GM18858 (cell line): ENCODE measurements at regions not wholly inside any gene's neighbourhood (a gene's known extent, or its start where the extent isn't known, plus 50 kb on each side); places are given as distances from the start of the nearest gene placed in this dataset.
"Not testable (repeated sequence)": the region's sequence is repeated elsewhere in the genome, so short reads cannot be mapped to it uniquely, and the experiment has no call there.

Experiments used
- ATAC-seq: cut with Tn5 transposase; IDR thresholded peaks from one replicate; pipeline ENCODE4 v1.9.1; 2021; ENCODE audit not compliant: unreplicated experiment

DNA sequence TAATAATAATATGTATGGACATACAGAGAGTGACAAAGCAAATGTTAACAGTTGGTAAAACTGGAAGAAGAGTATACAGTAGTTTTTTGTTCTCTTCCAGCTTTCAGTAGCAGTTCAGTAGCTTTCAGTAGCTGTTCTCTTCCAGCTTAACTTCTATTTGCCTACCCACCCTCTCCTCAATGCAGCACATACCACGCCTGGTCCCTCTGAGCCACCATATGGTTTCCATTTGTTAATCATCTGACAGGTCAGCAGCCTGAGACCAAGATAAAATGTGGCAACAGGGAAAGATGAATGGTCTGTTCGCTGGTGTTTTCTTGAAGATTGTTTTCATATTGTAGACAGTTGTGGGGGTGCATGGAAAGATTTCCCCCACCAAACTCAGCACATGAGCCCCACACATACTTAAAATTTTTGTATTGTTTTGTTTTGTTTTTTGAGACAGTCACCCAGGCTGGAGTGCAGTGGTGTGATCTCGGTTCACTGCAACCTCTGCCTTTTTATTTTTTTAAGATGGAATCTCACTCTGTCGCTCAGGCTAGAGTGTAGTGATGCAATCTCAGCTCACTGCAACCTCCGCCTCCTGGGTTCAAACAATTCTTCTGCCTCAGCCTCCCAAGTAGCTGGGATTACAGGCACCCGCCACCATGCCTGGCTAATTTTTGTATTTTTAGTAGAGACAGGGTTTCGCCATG, 56.8 kb downstream of the ATP6V0E2 start:
- not testable (repeated sequence) for ATAC-seq

DNA sequence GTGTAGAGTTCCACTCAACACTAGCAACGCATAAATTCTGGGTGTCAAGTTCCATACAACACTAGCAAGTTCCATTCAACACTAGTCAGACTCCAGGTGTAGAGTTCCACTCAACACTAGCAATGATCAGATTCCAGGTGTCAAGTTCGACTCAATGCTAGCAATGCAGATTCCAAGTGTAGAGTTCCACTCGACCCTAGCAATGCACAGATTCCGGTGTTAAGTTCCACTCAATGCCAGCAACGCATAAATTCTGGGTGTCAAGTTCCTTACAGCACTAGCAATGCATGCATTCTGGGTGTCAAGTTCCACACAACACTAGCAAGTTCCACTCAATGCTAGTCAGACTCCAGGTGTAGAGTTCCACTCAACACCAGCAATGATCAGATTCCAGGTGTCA, 60.0 kb downstream of the ATP6V0E2 start:
- ATAC-seq, result not testable (repeated sequence)

DNA sequence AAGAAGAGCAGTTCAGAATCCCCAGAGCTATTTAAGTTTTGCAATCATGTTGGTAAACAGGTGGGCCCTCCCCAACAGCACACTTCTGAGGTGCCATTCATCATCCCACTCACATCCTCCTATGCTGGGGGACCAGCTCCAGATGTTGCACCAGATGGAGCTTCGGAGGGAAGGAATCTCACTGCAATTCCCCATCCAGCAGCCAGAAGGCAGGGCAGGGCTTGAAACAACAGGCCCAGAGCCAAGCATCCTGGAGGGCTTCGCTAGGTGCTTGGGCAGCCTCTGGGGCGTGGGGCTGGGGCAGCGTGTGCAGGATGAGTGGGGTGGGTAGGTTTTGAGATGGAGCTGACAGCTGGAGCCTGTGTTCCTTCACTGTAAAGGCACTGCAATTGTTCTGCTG, 73.6 kb downstream of the ATP6V0E2 start:
- not testable (repeated sequence) for ATAC-seq

DNA sequence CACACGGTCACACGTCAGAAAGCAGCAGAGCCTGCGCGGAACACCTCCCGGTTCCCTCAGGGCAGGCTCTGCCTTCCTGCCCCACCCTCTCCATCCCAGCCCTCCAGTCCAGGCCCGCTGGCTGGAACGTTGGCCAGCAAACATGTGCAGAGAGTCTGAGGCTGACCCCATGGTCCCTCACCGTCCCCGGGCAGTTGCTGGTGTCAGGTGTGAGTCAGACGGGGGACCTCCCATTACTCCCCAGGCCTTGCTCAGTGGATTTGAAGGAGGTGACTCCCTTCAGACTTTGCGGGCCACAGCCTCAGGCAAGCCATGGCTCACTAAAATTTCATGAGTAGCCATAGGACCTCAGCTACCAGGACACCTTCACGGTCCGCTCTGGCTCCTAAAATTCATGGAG, 74.7 kb downstream of the ATP6V0E2 start:
- not testable (repeated sequence) for ATAC-seq

DNA sequence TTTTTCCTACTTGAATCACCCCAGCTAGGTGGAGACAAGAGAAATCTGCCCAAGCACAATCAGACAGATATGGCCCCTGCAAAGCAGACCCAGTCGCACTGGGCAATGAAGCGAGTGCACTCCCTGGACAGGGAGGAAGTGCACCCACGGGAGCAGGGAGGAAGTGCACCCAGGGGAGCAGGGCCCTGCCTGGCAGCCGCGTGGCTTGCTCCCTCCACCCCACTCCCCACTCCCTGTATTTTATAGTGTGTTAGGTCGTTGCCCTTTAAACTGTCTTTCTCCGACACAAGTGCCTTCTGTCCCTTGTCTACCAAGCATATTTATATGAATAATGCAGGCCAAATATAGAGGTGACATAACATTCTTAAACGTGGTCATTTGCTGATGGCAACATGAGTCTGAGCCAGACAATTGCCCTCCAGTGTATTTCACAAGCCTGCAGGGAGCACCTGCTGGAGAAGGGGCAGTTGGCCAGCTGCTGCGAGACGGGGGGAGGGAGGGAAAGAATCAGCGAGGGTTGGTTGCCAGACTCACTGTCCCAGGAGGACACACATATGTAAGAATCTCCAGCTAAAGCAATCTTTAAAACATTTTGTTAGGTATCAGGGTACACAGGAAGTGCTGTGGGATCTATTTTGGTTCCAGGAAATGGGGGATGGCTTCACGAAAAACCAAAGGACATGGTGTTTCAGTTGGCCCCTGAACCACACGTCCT, 76.3 kb downstream of the ATP6V0E2 start:
- ATAC-seq, result not testable (repeated sequence)

DNA sequence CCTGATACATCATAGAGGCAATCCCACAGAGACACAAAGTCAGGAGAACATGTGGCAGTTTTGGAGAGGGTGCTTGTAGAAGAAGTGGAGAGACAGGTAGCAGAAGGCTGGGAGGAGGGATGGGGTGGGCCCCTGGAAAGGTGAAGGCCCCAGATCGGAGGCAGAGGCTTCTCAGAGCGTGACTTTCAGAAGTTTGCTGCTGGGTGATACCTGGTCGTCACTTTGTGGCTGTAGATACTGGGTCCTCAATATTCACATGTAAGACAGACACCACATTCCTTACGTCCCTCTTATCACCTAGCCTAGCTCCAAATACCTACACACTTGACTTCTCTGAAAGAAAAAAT, 76.8 kb downstream of the ATP6V0E2 start:
- ATAC-seq, result not testable (repeated sequence)

DNA sequence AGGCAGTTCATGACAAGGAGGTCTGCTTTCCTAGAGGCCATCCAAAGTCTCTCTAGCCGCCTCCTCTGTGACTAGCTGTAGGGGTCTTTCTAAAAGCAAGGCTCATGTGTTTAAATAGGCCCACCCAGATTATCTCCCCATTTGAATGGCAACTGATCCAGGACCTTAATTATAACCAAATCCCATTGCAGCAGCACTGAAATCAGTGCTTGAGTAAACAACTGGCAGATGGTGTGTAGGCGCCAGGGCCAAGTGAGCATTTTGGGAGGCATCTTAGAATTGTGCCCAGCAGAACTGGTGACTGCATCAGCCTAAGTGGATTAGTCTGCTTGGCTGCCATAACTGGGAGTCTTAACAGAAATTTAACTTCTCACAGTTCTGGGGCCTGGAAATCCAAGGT, 77.8 kb downstream of the ATP6V0E2 start:
- not testable (repeated sequence) for ATAC-seq

DNA sequence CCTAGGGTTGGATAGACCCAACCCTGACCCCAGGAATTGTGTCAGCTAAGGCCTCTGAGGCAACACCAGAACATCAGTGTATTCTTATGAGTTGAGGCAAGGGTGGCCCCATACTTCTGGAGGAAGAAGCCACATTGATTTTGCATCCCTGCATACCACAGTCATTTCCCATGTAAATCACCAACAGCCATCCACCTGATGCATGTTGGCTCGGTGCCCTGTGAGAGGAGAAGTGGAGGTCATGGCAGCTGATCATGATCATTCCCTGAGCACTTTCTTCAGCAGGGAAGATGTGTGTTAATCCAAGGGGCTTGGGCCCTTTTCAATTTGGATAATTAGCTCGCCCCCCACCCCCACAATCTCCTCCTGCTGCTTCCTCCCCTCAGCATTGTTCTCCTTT, 85.1 kb downstream of the ATP6V0E2 start:
- ATAC-seq, result not testable (repeated sequence)

DNA sequence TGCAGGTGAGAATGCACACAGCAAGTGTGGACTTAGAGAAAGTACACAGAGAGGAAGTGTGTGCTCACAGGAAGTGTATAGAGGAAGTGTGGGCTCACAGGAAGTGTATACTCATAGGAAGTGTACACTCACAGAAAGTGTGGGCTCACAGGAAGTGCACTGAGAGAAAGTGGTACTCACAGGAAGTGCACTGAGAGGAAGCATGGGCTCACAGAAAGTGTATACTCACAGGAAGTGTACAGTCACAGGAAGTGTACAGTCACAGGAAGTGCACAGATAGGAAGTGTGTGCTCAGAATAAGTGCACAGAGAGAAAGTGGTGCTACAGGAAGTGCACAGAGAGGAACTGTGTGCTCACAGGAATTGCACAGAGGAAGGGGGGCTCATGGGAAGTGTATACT, 87.1 kb downstream of the ATP6V0E2 start:
- ATAC-seq, result not testable (repeated sequence)

DNA sequence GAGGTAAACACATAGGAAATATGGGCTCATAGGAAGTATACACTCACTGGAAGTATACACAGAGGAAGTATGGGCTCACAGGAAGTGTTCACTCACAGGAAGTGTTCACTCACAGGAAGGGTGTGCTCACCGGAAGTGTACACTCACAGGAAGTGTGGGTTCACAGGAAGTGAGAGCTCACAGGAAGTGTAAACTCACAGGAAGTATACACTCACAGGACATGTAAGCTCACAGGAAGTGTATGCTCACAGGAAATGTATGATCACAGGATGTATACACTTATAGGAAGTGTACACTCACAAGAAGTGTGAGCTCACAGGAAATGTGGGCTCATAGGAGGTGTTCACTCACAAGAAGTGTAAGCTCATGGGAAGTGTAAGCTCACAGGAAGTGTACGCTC, 88.1 kb downstream of the ATP6V0E2 start:
- not testable (repeated sequence) for ATAC-seq

DNA sequence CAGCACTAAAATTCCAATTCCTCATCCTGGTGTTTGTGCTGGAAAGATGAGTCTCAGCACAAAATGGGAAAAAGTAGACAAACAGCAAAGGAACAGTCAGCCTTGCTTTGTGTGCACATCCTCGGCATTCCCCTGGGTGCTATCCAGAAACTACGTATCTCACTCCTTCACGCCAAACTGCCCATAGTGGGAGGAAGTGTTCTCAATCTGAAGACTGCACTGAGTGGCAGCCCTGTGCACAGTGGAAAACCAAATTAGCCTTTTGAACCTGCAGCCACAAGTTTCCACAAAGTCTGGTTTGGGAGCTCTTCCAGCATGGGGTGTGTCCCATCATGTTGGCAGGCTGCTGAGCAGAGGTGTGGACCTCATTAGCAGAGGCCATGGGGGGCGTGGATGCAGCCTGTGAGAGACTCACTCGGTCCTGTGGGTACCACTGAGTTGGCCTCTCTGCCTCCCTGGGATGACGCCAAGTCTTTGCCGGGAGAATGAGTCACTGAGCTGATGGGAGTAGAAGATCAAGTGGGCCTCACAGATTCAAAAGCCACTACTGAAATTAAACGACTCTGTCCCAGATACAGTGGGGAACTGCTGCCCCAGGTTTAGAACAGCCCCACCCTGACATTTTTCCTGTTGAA, 89.0 kb downstream of the ATP6V0E2 start:
- ATAC-seq, result not testable (repeated sequence)

DNA sequence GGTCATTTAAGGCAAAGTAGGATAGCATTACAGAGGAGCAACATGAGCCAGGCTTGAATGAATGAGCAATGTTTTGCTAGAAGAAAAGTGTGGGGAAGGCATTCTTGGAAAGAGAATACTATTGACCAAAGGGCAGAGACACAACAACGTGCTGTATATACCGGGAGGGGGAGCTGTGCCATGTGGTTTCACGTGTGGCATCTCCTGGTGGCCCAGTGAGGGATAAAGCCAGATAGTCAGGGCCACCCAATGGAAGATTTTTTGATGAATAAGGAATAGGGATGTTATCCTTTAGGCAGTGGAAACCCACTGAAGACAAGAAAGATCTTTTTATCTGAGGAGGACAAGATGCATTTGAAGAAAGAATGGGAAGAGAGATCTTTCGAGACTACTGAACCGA, 90.2 kb downstream of the ATP6V0E2 start:
- ATAC-seq, result not testable (repeated sequence)

DNA sequence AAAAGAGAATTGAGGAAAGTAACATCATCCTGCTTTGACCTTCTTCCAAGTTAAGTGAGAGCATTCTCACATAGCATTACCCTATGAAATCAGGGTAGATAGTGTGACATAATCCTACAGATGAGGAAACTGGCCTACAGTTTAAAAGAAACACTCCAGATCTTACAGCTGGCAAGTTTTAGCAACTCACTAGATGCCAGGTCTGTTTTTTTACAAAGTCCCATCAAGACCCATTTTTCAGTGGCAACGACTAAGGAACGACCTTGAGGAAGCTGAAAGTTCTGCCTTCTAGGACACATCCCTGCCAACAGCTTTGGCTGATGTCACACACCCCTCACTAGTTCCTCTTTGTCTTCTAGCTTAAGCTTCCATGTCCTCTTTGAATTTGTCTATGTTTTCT, 92.7 kb downstream of the ATP6V0E2 start:
- not testable (repeated sequence) for ATAC-seq

DNA sequence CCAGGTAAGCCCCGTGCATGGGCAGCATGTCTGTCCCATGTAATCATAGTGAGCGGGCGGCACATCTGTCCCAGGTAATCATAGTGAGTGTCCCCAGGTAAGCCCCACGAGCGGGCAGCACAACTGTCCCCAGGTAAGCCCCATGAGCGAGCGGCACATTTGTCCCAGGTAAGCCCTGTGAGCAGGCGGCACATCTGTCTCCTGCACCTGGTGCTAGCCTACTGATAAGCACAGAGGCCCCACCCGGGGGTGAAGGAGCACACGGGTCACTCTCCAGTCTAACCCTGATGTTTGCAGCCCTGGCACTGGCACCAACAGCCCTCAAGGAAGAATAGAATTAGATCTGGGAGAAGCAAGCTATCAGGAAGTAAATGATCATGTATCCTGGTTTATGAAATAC, 99.2 kb downstream of the ATP6V0E2 start:
- not testable (repeated sequence) for ATAC-seq

DNA sequence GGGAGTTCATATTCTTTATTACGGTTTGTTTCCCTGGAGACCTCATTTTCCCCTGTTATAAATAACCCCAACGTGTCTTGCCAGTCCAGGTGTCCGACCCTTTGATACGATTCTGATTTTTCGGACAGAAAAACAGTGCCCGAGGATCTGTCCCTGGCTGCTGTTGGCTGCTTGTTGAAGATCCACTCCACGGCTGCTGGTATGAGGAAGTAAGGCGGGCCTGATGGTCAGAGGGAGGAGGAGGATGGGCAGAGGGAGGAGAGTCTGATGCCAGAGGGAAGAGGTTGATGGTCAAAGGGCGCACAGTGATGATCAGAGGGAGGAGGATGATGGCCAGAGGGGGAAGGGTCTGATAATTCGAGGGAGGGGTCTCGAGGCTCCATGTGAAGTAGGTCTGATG, 99.9 kb downstream of the ATP6V0E2 start:
- ATAC-seq, result not testable (repeated sequence)

DNA sequence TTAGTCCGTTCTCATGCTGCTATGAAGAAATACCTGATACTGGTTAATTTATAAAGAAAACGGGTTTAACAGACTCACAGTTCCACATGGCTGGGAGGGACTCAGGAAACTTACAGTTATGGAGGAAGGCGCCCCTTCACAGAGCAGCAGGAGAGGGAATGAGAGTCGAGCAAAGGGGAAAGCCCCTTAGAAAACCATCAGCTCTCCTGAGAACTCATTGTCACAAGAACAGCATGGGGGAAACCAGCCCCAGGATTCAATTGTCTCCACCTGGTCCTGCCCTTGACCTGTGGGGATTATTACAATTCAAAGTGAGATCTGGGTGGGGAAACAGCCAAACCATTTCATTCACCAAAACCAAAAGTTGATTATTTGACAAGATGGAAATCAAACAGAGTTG, 101.8 kb downstream of the ATP6V0E2 start:
- ATAC-seq, result not testable (repeated sequence)

DNA sequence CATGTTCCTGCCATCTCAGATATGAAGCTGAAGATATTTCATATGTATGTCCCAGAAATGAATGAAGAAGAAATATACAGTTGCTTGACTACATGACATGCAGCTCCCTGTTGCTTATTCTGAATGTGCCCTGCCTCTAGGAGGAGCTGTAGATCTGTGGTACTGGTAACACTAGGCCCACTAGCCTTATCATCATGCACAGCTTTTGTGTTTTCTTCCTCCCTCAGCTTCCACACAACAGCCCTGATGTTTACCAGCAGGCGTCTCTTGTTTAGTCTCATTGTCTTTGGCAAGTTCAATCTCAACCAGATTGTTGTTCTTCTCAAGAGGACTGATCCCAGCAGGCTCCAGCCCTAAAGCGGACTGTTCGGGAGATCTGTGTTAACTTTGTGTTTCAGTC, 104.8 kb downstream of the ATP6V0E2 start:
- not testable (repeated sequence) for ATAC-seq

DNA sequence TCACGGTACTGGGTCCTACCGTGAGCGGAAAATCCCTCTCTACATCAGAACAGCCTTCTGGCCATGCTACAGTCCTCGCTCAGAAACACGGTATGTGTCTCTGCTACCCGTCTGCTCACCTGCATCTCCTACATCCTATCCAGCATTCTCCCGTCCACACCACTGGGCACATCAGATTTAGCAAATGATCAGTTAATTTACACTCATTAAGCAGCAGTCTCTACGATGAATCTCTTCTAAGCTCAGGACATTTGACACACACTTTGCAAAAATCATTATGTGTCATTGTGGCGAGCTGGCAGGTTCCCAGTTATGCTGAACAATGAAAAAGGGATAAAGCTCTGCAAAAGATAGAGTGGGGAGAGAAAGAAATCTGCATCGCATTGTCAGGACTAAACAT, 105.2 kb downstream of the ATP6V0E2 start:
- ATAC-seq, result not testable (repeated sequence)

DNA sequence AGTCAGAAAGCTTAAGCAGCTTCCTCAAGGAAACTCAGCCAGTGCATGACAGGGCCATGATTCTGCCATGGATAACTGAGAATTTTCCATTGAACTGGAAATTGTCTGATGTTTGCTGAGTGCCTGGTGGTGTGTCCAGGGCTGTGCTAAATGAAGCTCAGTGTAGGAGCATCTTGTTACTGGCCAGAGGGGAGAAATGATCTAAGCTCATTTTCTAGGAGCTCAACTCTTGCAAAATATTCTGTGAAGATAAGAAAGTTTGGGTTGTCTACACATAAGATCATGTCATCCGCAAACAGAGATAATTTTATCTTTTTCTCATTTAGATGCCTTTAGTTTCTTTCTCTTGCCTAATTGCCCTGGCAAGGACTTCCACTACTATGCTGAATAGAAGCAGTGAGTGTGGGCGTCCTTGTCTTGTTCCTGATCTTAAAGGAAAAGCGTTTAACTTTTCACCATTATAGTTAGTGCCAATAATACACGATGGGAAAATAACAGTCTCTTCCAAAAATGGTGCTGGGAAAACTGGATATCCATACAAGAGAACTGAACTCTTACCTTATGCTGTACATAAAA, 108.9 kb downstream of the ATP6V0E2 start:
- ATAC-seq, result not testable (repeated sequence)

DNA sequence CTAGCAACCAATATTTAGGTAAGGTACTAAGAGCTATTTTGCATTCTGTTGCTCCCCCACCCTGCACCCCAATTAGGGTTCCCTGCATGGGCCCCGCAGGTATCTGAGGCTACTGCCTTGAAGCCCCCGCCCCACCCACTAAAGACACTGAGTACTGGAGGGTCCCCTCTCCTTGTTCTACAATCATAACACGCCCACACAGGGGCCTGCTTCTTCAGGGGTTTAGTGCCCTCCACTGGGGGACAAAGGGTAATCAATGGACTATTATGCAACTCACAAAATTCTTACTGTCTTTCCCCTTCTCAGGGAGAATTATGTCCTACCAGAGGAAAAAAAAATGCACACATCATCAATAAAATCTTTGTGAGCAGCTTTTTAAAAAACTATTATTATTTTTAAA, 113.1 kb downstream of the ATP6V0E2 start:
- not testable (repeated sequence) for ATAC-seq

DNA sequence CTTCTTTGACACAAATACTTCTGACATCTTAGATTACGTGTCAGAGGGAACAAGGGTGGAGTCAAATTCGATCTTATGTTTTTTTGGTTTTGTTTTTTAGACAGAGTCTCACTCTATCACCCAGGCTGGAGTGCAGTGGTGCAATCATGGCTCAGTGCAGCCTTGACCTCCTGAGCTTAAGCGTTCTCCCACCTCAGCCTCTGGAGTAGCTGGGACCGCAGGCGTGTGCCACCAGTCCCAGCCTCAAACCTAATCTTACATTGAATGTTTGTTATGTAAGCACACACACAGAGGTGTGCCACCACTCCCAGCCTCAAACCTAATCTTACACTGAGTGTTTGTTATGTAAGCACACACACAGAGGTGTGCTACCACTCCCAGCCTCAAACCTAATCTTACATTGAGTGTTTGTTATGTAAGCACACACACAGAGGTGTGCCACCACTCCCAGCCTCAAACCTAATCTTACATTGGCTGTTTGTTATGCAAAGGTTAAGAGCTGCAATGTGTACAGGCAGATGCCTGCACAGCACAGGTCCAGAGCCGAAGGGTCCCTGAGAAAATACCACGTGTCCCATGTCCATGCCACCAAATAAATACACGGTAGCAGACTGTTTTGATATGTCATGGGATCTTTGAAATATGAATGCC, 118.0 kb downstream of the ATP6V0E2 start:
- not testable (repeated sequence) for ATAC-seq
